Mucosa of descending colon (tissue), 3 donors: ENCODE measurements at regions not wholly inside any gene's neighbourhood (a gene's known extent, or its start where the extent isn't known, plus 50 kb on each side); places are given as distances from the start of the nearest gene placed in this dataset.

ENCODE experiments used
- ATAC-seq: fragments of 200-7000 bp; cut with Tn5 transposase; one replicate; pipeline ENCODE4 v1.9.1; 2020; ENCODE audit warnings: mild to moderate bottlenecking, moderate library complexity
- DNase-seq, 3 donors: peaks; one replicate each; pipeline ENCODE4 v3.0.0-alpha.2; 2020
- H3K36me3 ChIP-seq: fragments of 200-600 bp; one replicate; pipeline ENCODE4 v1.8.0; 2021; ENCODE audit warnings: low read depth, mild to moderate bottlenecking
- H3K4me1 ChIP-seq: fragments of 200-600 bp; one replicate; pipeline ENCODE4 v1.8.0; 2021; ENCODE audit warnings: low read depth, mild to moderate bottlenecking
- H3K4me3 ChIP-seq: fragments of 200-600 bp; one replicate; pipeline ENCODE4 v1.8.0; 2021; ENCODE audit warnings: mild to moderate bottlenecking
- H3K9me3 ChIP-seq: fragments of 200-600 bp; one replicate; pipeline ENCODE4 v1.8.0; 2021; ENCODE audit warnings: mild to moderate bottlenecking
- CTCF ChIP-seq: fragments of 200-600 bp; IDR thresholded peaks from one replicate; pipeline ENCODE4 v1.8.0; 2022; ENCODE audit warnings: antibody characterized with exemption, mild to moderate bottlenecking
- intact Hi-C, 2 donors: fragments of 100-400 bp; cut with DNase I in 1 of 2; cut with micrococcal nuclease in 1 of 2; formaldehyde crosslinking; loops; one replicate each; pipeline versions ENCODE4 v1.11.0 to v1.11.1; 2022; cut with DNase I, micrococcal nuclease
- donor health status: DM: no; HTN: no; CAD: no; lungs with moderate emphysema.
- donor health status: DM: no; HTN: no; CAD: no.
- donor health status: DM: no; HTN: yes; CAD: no.

GRCh38 chr11:134471087-134471715, 59.2 kb upstream of the B3GAT1 start:
- no peak for TF ChIP-seq CTCF
- intact Hi-C loops, result no loop called here
- H3K9me3 ChIP-seq, result no peaks in the 10 kb centered on the region
- ATAC-seq (no peak), DNase-seq (no peak)
- no peaks in the 10 kb centered on the region for H3K36me3 ChIP-seq
- peaks cover 2% of the 10 kb centered on the region for H3K4me1 ChIP-seq
- H3K4me3 ChIP-seq, result no peak overlapping the region

GRCh38 chr11:134470238-134470637, 58.2 kb upstream of the B3GAT1 start:
- no peak for ATAC-seq

GRCh38 chr11:134469627-134470026, 57.6 kb upstream of the B3GAT1 start:
- peaks cover 7% of the 10 kb centered on the region for H3K4me1 ChIP-seq
- DNase-seq (peak in 1 of 3 donors; percentile 21), ATAC-seq (no peak)
- TF ChIP-seq CTCF, result no peak
- no peaks in the 10 kb centered on the region for H3K9me3 ChIP-seq
- H3K36me3 ChIP-seq, result no peaks in the 10 kb centered on the region
- H3K4me3 ChIP-seq, result no peak overlapping the region
- intact Hi-C loops, result no loop called here

More at GRCh38 chr11:134470238-134470637, 58.2 kb upstream of the B3GAT1 start:
- DNase-seq, result no peak
- no peaks in the 10 kb centered on the region for H3K9me3 ChIP-seq
- TF ChIP-seq CTCF, result no peak
- no peaks in the 10 kb centered on the region for H3K36me3 ChIP-seq
- H3K4me1 ChIP-seq, result peaks cover 7% of the 10 kb centered on the region
- intact Hi-C loops, result no loop called here
- no peak overlapping the region for H3K4me3 ChIP-seq

GRCh38 chr11:134468796-134469195, 56.8 kb upstream of the B3GAT1 start:
- intact Hi-C loops, result no loop called here
- peak in 1 of 3 donors; percentile 21 for DNase-seq
- ATAC-seq, result peak; percentile 6
- no peak for TF ChIP-seq CTCF
- Histone ChIP-seq H3K36me3 (no peaks in the 10 kb centered on the region), H3K4me1 (peaks cover 7% of the 10 kb centered on the region), H3K9me3 (no peaks in the 10 kb centered on the region), H3K4me3 (no peak overlapping the region)

- TF ChIP-seq CTCF, result no peak
- intact Hi-C loops, result no loop called here
- DNase-seq, result peak; percentile 74 to 83 (median 78)
- Histone ChIP-seq H3K9me3 (no peaks in the 10 kb centered on the region), H3K4me1 (peaks cover 7% of the 10 kb centered on the region), H3K4me3 (no peak overlapping the region), H3K36me3 (no peaks in the 10 kb centered on the region)
- peak; percentile 61 for ATAC-seq
These were observed 56.1 kb upstream of the B3GAT1 start for GRCh38 chr11:134468081-134468668.
